ENCODE measurements at regions not wholly inside any gene's neighbourhood (a gene's known extent, or its start where the extent isn't known, plus 50 kb on each side); places are given as distances from the start of the nearest gene placed in this dataset.

DNA sequence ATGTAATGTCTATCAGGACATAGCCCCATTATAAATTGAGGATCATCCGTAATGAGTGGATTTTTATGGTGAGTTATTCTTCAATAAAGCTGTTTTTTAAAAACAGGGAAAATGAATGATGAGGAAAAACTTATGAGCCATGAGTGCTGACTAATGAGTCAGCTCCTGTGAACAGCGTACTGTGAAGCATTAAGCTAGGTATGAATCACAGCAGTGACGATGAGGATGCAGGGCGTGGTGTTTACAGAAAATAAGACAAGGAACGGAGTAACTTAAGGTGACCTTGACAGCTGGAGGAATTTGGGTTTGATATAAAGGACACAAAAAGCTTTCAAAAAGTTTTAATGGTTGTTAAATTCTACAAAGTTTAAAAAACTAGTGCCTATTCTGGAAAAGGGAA is 96.3 kb downstream of the FOXF2 start:
- Histone ChIP-seq H4K20me1 (ENCODE audit: insufficient read depth) (no peaks in the 10 kb centered on the region), H3K4me2 (no peak overlapping the region), H3K4me1 (ENCODE audit: low read depth, poor library complexity, severe bottlenecking) (no peaks in the 10 kb centered on the region), H3K27ac (no peak overlapping the region), H2AFZ (ENCODE audit: low read depth) (no peak overlapping the region), H3K4me3 (IDR thresholded peaks at IDR 0.05; ENCODE audit: insufficient read depth, low read depth, low read length) (no peak overlapping the region), H3K9ac (no peak overlapping the region), H3K36me3 (ENCODE audit: insufficient read depth) (no peaks in the 10 kb centered on the region), H3K79me2 (ENCODE audit: insufficient read depth, low read depth) (no peaks in the 10 kb centered on the region), H3K27me3 (ENCODE audit: insufficient read depth, low read depth) (no peaks in the 10 kb centered on the region)
- TF ChIP-seq, protein P1, sequence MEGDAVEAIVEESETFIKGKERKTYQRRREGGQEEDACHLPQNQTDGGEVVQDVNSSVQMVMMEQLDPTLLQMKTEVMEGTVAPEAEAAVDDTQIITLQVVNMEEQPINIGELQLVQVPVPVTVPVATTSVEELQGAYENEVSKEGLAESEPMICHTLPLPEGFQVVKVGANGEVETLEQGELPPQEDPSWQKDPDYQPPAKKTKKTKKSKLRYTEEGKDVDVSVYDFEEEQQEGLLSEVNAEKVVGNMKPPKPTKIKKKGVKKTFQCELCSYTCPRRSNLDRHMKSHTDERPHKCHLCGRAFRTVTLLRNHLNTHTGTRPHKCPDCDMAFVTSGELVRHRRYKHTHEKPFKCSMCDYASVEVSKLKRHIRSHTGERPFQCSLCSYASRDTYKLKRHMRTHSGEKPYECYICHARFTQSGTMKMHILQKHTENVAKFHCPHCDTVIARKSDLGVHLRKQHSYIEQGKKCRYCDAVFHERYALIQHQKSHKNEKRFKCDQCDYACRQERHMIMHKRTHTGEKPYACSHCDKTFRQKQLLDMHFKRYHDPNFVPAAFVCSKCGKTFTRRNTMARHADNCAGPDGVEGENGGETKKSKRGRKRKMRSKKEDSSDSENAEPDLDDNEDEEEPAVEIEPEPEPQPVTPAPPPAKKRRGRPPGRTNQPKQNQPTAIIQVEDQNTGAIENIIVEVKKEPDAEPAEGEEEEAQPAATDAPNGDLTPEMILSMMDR (conservative IDR thresholded peaks at IDR 0.05; ENCODE audit: low read depth, low read length), result no peak

DNA sequence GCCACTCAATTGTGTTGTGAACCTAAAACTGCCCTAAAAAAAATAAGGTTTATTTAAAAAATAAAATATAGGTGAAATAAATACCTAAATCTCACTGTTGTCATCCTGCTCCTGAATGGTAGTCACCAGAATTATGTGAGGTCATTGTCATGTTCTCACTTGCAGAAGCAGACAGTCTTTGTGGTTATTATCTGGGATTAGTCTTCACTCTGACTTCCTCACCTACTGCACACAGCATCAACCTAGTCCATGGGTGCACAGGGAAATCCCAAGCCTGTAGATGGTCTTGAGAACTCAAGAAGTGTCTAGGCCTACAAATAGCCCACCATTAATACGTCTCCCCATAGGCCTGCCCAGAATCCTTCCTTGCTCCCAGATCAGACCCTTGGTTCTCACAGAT is 97.0 kb downstream of the FOXF2 start:
- Histone ChIP-seq H3K79me2 (ENCODE audit: insufficient read depth, low read depth) (no peaks in the 10 kb centered on the region), H3K36me3 (ENCODE audit: insufficient read depth) (no peaks in the 10 kb centered on the region), H2AFZ (ENCODE audit: low read depth) (no peak overlapping the region), H3K9ac (no peak overlapping the region), H3K4me3 (IDR thresholded peaks at IDR 0.05; ENCODE audit: insufficient read depth, low read depth, low read length) (no peak overlapping the region), H3K27me3 (ENCODE audit: insufficient read depth, low read depth) (no peaks in the 10 kb centered on the region), H3K27ac (no peak overlapping the region), H3K4me2 (no peak overlapping the region), H3K4me1 (ENCODE audit: low read depth, poor library complexity, severe bottlenecking) (no peaks in the 10 kb centered on the region), H4K20me1 (ENCODE audit: insufficient read depth) (no peaks in the 10 kb centered on the region)
- TF ChIP-seq, protein P1 (conservative IDR thresholded peaks at IDR 0.05; ENCODE audit: low read depth, low read length), result no peak

DNA sequence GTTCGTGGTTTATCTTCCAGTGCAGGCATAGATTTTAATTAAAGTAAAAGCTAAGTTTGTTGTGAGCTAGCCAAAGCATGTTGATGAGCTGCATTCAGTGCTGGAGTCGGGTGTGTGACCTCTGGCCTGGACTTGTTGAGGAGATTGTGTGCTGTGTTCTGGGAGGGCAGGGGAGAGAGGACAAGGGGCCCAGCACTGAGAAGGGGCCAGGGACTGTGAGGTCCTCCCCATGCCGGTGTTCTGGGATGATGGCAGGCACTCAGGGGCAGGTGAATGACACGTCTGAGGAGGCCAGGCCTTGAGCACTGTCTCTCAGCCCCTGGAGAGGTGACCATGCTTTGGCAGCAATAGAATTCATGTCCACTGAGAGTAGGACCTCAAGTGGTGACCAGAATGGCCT is 97.9 kb downstream of the FOXF2 start:
- H3K4me2 ChIP-seq, result no peak overlapping the region
- H3K4me1 ChIP-seq (ENCODE audit: low read depth, poor library complexity, severe bottlenecking), result no peaks in the 10 kb centered on the region
- H3K9ac ChIP-seq, result no peak overlapping the region
- no peaks in the 10 kb centered on the region for H3K27me3 ChIP-seq (ENCODE audit: insufficient read depth, low read depth)
- no peak overlapping the region for H3K27ac ChIP-seq
- H3K36me3 ChIP-seq (ENCODE audit: insufficient read depth), result no peaks in the 10 kb centered on the region
- no peak overlapping the region for H2AFZ ChIP-seq (ENCODE audit: low read depth)
- no peak overlapping the region for H3K4me3 ChIP-seq (IDR thresholded peaks at IDR 0.05; ENCODE audit: insufficient read depth, low read depth, low read length)
- TF ChIP-seq, protein P1 (conservative IDR thresholded peaks at IDR 0.05; ENCODE audit: low read depth, low read length), result no peak
- no peaks in the 10 kb centered on the region for H3K79me2 ChIP-seq (ENCODE audit: insufficient read depth, low read depth)
- no peaks in the 10 kb centered on the region for H4K20me1 ChIP-seq (ENCODE audit: insufficient read depth)

DNA sequence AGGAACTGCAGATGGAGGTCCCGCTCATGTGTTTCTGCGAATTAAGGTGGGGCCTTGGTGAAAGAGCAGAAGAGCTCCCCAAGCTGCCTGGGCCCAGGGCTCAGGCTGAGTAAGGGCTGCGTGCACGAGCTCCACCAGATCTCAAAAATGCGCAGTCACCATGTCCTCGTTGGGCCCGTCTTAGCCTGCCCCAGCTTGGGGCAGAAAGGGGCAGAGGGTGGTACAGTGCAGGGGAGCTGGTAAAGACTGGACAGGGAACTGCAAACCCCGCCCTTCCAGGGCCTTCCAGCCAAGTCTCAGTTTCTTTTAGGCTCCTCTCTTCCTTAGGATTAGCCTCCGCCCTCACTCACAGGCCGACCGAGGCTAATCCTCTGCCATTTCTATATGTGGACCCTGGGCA is 101.6 kb downstream of the FOXF2 start:
- H3K4me2 ChIP-seq, result no peak overlapping the region

More for the DNA sequence above, 101.6 kb downstream of the FOXF2 start:
- H3K27me3 ChIP-seq (ENCODE audit: insufficient read depth, low read depth), result no peaks in the 10 kb centered on the region
- TF ChIP-seq, protein P1 (conservative IDR thresholded peaks at IDR 0.05; ENCODE audit: low read depth, low read length), result no peak
- H2AFZ ChIP-seq (ENCODE audit: low read depth), result no peak overlapping the region
- H3K27ac ChIP-seq, result no peak overlapping the region
- no peak overlapping the region for H3K9ac ChIP-seq
- no peaks in the 10 kb centered on the region for H3K4me1 ChIP-seq (ENCODE audit: low read depth, poor library complexity, severe bottlenecking)
- H3K36me3 ChIP-seq (ENCODE audit: insufficient read depth), result no peaks in the 10 kb centered on the region
- H3K79me2 ChIP-seq (ENCODE audit: insufficient read depth, low read depth), result no peaks in the 10 kb centered on the region
- H3K4me3 ChIP-seq (IDR thresholded peaks at IDR 0.05; ENCODE audit: insufficient read depth, low read depth, low read length), result no peak overlapping the region
- H4K20me1 ChIP-seq (ENCODE audit: insufficient read depth), result no peaks in the 10 kb centered on the region
